ENCODE measurements at regions not wholly inside any gene's neighbourhood (a gene's known extent, or its start where the extent isn't known, plus 50 kb on each side); places are given as distances from the start of the nearest gene placed in this dataset.
"Not testable (repeated sequence)": the region's sequence is repeated elsewhere in the genome, so short reads cannot be mapped to it uniquely, and the experiment has no call there.

DNA sequence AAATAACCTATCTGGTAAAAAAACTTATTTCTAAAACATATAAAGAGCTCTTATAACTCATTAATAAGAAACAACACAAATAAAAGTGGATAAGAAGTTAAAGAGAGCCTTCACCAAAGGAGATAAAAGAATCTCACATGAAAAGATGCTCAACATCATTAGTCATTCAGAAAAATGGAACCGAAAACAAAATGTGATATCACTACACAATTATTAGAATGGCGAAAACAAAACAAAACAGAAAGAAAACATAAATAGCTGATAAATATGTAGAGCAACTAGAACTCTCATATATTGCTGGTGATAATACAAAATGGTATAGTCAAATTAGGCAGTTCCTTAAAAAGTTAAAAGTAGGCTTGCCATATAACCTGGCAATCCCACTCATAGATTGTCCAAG lies 1109.3 kb downstream of the PLA2G4A start:
- TF ChIP-seq ZFX (IDR thresholded peaks at IDR 0.05; ENCODE audit: borderline replicate concordance) (no peak), CTCF (IDR thresholded peaks at IDR 0.05) (no peak)

GRCh38 chr1:187942986-187943385 lies 1114.2 kb downstream of the PLA2G4A start:
- no peak for TF ChIP-seq CTCF (IDR thresholded peaks at IDR 0.05)
- no peak for TF ChIP-seq ZFX (IDR thresholded peaks at IDR 0.05; ENCODE audit: borderline replicate concordance)
- no peak overlapping the region for H3K27ac ChIP-seq

More for the DNA sequence above, 1109.3 kb downstream of the PLA2G4A start:
- H3K27ac ChIP-seq = no peak overlapping the region

- no peak overlapping the region for H3K27ac ChIP-seq
- no peak for TF ChIP-seq ZFX (IDR thresholded peaks at IDR 0.05; ENCODE audit: borderline replicate concordance)
- TF ChIP-seq CTCF (IDR thresholded peaks at IDR 0.05) = no peak
These were observed 1115.1 kb downstream of the PLA2G4A start for GRCh38 chr1:187943606-187944403.

DNA sequence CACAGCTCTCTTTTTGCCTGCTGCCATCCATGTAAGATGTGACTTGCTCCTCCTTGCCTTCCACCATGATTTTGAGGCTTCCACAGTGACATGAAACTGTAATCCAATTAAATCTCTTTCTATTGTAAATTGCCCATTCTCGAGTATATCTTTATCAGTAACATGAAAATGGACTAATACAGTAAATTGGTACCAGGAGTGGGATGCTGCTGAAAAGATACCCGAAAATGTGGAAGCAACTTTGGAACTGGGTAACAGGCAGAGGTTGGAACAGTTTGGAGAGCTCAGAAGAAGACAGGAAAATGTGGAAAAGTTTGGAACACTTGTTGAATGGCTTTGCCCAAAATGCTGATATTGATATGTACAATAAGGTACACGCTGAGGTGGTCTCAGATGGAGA lies 1117.9 kb downstream of the PLA2G4A start:
- not testable (repeated sequence) for H3K27ac ChIP-seq

- TF ChIP-seq CTCF (IDR thresholded peaks at IDR 0.05) = no peak
- no peak for TF ChIP-seq ZFX (IDR thresholded peaks at IDR 0.05; ENCODE audit: borderline replicate concordance)
These were observed 1118.6 kb downstream of the PLA2G4A start for GRCh38 chr1:187947359-187947758.

GRCh38 chr1:187948170-187948794 lies 1119.5 kb downstream of the PLA2G4A start:
- TF ChIP-seq CTCF (IDR thresholded peaks at IDR 0.05) = no peak
- no peak for TF ChIP-seq ZFX (IDR thresholded peaks at IDR 0.05; ENCODE audit: borderline replicate concordance)
- no peak overlapping the region for H3K27ac ChIP-seq

More at GRCh38 chr1:187947359-187947758, 1118.6 kb downstream of the PLA2G4A start:
- no peak overlapping the region for H3K27ac ChIP-seq

DNA sequence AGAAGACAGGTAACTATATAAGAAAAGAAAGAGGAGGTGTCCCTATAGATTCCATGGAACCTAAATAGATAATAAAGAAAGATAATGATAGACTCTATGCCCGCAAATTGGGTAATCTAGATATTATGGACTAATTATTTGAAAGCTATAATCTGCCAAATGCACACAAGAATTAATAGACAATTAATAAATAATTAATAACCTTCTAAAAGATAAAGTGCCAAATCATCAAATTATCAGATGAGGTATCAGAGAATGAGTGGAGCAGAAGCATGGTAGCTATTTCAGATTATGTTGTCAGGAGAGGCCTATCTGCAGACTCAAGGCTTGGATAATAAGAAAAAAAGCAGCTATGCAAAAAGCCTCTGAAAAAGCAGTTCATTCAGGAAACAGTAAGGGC lies 1120.8 kb downstream of the PLA2G4A start:
- TF ChIP-seq ZFX (IDR thresholded peaks at IDR 0.05; ENCODE audit: borderline replicate concordance) (no peak), CTCF (IDR thresholded peaks at IDR 0.05) (no peak)
- H3K27ac ChIP-seq = no peak overlapping the region

Data from 22Rv1 (cell line).